HPDE6-E6E7 (cell line): ENCODE measurements at regions not wholly inside any gene's neighbourhood (a gene's known extent, or its start where the extent isn't known, plus 50 kb on each side); places are given as distances from the start of the nearest gene placed in this dataset.
"Not testable (repeated sequence)": the region's sequence is repeated elsewhere in the genome, so short reads cannot be mapped to it uniquely, and the experiment has no call there.

ENCODE experiments used
- DNase-seq: peaks from one replicate; pipeline ENCODE4 v3.0.0; 2011; ENCODE audit warnings: missing footprints; ENCODE audit errors: extremely low spot score

- not testable (repeated sequence) for DNase-seq
Observed at GRCh38 chr4:169894767-169895166, 131.4 kb downstream of the MFAP3L start.

- DNase-seq: no peak
Observed at GRCh38 chr4:169885893-169886292, 128.1 kb upstream of the HPF1 start.

GRCh38 chr4:169881769-169882168 is 124.0 kb upstream of the HPF1 start:
- no peak for DNase-seq

DNA sequence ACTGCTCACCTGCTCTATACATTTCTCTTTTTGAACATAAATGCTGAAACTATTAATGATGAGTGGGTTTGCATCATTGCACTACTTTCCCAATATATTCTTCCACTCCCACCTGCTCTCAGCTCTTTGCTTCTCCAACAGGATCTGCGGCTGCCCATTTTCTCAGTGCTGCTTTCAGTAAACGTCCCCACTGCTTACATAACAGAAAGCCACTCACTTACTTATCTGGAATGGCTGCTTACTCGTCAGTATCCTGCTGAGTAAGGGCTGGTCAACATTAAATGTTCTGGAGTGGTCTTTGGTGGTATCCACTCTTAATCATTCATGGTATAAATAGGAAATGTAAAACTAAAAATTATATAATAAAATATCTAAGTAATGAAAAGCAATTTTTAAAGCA is 112.8 kb upstream of the HPF1 start:
- no peak for DNase-seq

- DNase-seq: no peak
Observed at GRCh38 chr4:169869490-169869889, 111.7 kb upstream of the HPF1 start.

DNA sequence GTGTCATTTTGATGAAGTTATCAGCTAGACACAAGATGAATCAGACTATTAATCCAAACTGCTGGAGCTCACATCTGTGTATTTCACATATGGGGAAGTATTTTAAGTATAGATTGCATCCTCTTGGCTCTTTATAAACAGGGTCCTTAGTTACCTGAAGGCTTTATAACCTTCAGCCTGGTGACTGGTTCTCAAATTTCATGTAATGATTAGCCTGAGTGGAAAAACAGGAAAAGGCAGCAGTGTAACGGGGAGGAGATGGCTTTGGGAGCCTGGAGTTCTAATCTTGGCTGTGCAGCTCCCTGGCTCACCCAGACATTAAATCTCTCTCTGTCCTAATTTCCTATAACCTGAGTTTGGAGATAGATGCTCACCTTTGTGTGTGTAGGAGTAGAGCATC is 103.8 kb upstream of the HPF1 start:
- no peak for DNase-seq

- no peak for DNase-seq
Observed at GRCh38 chr4:169859366-169860216, 101.8 kb upstream of the HPF1 start.

DNA sequence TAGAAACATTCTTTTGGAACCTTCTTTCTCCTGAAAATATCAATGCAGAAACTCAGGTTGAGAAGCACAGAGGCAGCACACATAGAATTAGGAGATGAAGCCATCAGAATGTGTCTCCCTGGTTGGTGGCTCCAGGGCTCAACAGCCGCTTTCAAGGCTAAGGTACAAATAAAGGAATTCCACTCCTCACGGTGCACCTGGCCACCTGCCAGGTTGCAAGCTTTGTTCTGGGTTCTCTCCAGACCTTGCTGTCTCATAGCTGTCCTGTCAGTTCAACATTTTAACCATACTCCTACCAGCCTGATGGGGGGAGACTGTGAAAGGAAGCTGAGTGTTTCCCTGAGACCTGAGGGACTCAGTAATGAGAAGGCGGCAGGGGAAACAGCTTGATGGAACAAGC is 96.3 kb upstream of the HPF1 start:
- no peak for DNase-seq

- DNase-seq: no peak
Observed at GRCh38 chr4:169852481-169852880, 94.7 kb upstream of the HPF1 start.

DNA sequence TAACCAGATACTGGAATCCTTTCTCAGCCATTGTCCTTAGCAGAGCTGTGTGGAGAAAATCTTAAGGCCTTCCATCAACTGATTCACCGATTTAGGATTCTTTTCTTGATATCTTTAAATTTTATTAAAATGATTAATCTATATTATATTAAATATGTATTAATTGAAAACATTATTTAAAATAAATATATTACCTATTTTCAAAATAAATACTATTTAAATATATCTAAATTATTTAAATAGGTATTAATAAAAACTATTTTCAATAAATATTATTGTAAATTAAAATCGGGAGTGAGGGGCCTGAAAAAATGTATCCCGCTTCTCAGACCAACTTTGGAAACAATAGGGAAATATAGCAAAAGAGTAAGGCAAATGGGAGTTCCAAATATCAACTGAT is 94.0 kb upstream of the HPF1 start:
- no peak for DNase-seq

DNA sequence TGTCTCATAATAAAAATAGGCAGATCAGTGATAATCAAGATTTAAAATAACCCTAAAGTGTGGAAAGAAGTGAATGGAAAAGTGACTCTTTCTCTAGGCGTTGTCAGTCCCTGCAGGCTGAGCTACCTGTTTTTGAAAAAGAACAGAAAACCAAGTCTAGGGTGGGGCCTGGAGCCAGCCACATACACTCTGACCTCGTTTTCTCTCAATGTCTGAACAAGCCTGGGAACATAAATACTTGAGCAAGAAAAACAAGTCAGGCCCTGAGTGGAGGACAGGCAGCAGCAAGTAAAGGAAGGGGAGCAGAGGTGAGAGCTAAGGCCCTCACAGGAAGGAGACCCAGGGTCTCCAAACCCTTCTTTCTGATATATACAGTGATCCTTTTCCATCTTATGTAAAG is 91.7 kb upstream of the HPF1 start:
- DNase-seq: no peak

DNA sequence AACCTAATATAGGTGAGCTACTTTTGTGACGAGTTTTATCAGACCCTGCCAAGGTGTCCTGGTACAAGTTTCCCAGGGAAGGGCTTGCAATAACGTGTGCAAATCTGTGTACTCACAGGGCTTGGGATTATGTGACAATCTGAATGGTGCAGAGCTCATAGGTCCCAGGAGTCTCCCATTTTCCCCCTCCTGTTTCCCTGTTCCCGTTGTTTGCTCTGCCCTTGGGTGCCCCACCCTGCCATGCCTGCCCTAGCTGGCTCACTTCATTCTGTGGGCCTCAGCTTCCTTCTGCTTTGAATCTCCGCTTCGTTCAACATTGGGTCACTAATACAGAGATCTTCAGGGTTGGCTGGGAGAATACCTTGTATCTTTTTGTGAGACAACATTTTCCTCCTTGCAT is 90.3 kb upstream of the HPF1 start:
- no peak for DNase-seq

DNA sequence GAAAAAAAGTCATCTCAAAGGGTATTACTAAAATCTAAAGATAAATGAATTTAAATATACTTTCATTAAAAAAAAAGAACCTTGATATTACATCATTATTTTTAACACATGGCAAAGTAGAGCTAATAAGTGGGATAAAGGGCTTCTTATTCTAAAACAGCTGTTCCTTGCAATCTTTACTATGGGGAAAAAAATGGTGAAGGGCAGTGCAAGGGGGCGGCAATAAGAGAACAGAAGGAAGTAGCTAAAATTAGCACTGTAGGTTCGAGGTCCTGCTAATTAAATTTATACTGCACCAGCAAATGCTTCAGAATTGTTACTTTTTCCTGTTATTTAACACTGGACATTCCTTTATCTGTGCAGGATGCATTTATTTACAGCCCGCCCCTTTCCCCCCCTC is 89.4 kb upstream of the HPF1 start:
- no peak for DNase-seq

- DNase-seq: no peak
Observed at GRCh38 chr4:169846396-169846795, 88.7 kb upstream of the HPF1 start.

GRCh38 chr4:169841776-169842175 is 84.0 kb upstream of the HPF1 start:
- DNase-seq: no peak

- no peak for DNase-seq
Observed at GRCh38 chr4:169840554-169840953, 82.8 kb upstream of the HPF1 start.

- not testable (repeated sequence) for DNase-seq
Observed at GRCh38 chr4:169828329-169828728, 70.6 kb upstream of the HPF1 start.

GRCh38 chr4:169826634-169827187 is 69.0 kb upstream of the HPF1 start:
- DNase-seq: no peak

GRCh38 chr4:169823685-169824084 is 65.9 kb upstream of the HPF1 start:
- DNase-seq: peak; percentile 32

DNA sequence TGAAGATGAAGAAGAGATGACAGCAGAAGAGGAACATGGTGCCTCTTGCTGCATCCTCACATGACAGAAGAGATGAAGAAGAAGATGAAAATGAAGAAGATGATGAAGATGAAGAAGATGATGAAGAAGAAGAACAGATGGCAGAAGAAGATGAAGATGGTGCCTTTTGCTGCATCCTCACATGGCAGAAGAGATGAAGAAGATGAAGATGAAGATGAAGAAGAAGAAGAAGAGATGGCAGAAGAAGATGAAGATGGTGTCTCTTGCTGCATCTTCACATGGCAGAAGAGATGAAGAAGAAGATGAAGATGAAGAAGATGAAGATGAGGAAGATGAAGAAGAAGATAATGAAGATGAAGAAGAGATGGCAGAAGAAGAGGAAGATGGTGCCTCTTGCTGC is 63.7 kb upstream of the HPF1 start:
- no peak for DNase-seq

DNA sequence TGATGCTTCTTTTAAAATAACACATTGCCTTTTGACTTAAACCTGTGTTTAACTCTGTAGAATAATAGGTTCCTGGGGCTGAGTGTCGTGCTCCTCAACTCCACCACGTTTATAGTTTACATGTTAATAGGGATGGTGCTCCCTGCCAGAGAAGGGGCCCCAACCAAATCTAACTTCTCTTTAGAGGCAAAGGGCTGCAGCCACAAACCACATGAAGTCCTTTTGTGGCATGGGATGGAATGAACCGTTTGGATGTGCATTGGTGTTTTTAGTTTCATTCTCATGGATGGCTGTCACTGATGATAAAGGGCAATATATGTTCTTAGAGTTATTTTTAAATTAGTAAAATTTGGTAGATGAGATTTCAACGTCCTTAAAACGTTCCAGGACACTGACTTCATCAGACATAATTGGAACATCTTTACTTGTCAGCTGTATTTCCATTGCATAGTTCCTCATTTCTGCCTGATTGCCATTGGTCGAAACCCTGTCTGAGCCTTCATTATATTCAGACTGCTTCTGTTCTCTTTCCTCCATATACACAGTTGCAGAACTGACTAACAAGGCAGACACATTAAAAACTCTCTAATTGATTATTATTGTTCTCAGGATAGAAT is 60.4 kb upstream of the HPF1 start:
- DNase-seq: no peak

DNA sequence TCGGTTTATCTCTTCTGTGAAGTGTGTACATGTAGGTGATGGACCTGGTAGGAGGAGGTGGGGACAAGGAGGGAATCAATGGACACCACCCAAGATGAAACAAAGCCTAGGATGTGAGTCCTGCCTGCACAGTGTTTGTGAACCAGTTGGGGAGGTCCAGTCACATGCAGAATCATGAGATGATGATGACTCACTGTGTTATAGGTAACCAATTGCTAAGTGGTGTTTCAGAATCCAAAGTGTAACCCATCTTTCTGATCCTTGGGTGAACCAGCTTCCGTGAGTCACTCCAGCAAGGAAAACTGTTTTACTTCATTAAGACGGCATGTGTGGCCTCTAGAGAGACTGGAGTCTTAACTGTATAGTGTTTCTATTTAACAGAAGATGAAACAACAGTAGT is 57.9 kb upstream of the HPF1 start:
- DNase-seq: peak; percentile 32

DNA sequence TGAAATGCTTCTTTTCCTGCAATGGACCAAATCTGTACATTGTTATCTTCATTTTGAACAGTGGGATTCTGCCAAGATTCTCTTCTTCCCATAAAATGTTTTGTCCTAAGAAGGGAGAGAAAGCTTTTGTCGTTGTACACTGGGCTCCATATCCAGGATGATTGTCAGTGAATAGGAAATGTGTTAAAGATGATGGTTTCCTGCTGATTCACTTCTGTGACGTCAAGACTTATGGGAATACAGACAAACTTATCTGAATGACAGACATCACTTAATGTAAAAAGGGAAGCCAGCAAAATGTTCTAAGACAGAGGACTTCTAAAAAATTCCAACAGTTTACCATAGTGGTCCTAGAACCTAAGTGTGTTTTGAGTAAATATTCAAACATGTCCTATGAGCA is 53.7 kb upstream of the HPF1 start:
- no peak for DNase-seq
